NCI-H146 treated with DMSO at 0.1 percent for 48 hours (cell line): ENCODE measurements at regions not wholly inside any gene's neighbourhood (a gene's known extent, or its start where the extent isn't known, plus 50 kb on each side); places are given as distances from the start of the nearest gene placed in this dataset.

ENCODE experiments used
- DNase-seq: peaks from one replicate; lab custom pipeline; 2025; ENCODE audit not compliant: unreplicated experiment; lab: John Stamatoyannopoulos, UW

GRCh38 chr9:12065686-12066085, 627.5 kb upstream of the TYRP1 start:
- DNase-seq = no peak

DNA sequence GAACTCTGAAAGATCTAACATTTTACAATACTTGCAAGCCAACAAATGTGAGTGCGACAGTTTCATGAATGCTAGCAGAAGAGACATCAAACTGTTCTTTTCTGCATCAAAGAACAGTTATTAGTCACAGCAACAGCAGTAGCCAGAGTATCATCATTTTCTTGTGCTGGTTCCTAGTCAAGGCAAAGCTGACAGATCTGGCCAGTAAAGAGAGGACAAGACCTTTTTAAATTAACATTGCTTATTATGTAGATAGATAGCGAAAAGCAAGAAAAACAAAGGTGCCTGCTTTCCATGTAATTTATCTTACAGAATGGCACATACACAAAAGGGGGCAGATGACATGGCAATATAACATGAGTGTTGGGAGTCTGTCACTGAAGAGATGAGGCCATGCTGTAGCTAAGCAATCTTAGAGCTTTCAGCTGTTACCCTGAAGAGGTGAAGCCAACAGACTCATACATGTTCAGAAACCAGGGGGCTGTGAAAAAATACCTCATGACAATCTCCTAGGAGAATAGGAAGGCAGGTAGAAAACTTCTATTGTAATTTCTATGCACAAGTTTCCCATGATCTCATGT, 626.6 kb upstream of the TYRP1 start:
- no peak for DNase-seq

- no peak for DNase-seq
Measured at GRCh38 chr9:12069366-12069765, 623.8 kb upstream of the TYRP1 start.

DNA sequence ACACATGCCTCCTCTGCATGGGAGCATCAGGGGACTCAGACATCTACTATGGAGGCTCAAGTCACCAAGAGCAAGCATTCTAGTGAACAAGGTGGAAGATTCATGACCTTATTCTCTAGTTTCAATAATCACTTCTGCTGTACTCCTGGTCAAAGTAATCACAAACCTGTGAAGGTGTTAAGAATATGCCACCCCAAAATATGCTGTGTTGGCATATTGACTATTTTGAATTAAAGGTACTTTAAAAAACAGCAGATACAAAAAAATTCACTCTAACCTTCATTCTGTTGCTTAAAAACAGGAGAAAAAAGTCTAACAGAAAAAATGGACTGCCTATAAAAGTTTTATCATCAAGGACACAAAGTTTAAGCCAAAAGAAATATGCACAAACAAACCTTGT, 607.8 kb upstream of the TYRP1 start:
- no peak for DNase-seq

DNA sequence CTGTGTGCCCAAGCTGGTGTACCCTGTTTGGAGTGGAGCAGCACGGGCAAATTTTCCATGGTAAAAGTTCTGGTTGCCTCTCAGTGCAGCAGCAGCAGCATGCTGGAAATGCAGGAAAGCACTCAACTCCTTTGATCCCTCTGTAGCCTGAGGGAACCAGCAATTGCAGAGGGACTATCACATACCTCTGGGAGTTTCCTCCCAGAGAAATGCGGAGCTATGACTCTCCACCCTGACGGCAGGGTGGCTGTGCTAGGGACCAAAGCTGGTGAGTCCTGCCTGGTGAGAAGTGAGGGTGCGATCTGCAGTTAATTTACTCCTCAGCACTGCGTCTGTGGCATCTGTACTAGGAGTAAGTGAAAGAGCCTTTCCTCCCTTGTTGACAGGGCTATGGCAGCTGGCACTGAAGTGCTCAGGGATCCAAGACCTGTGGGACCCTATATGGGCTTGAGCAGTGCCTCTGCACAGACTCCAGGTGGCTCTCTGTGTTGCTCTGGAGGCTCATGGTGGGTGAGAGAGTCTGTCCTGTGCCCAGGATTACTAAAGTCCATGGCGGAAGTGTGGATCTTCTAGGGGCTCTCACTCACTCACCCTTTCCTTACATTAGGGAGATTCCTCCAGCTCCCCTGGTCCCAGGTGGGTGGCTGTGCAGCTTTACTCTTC, 601.2 kb upstream of the TYRP1 start:
- no peak for DNase-seq

GRCh38 chr9:12094046-12094445, 599.1 kb upstream of the TYRP1 start:
- no peak for DNase-seq

DNA sequence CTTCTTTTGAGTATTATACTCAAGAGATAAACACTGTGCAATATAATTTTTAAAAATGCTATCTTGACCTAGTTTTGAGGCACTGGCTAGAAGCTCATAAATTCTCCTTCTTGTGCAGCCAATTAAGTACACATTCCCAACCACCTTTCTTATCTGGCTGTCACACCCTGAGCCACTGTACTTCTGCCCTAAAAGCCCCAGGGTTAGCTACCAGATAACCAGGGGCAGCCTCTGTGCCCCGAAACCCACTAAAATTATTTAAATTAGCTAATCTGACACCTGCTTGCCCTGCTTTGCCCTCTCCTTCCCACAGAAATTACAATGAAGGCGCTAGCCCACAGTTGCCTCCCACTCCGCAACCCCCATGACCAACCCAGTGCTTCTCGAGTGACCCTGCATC, 597.3 kb upstream of the TYRP1 start:
- no peak for DNase-seq

GRCh38 chr9:12133416-12133815, 559.8 kb upstream of the TYRP1 start:
- no peak for DNase-seq

GRCh38 chr9:12141422-12141821, 551.8 kb upstream of the TYRP1 start:
- DNase-seq = no peak

DNA sequence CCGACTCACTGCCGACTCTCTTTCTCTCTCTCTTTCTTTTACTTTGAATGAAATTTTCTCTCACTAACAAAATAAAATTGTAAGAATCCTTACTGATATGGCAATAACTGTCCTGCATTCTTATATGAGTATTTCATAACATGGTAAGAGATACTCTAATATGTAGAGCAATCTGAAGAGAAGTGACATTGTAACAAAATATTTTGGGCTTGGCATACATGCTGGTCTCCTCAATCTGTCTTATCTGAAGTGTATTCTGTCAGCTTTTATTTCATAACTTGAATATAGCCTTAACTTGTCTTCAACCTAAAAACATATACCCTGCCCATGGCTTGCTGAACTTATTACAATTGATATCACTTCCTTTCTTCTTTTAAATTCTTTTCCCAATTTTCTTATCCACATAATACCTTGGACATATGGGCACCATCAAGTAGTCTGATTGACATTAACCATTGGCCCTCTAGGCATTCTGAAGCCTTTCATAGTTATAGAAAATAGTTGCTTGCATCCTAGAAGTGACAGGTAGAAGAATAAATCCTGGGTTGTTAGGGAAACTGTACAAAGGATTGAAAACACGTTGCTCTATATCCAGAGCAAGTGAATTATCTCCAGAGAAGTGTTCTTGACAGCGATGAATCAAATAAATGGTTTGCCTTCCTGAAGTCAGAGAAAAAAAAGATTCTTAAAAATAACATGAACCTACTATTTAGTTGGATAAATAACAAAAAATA, 537.6 kb upstream of the TYRP1 start:
- DNase-seq = no peak

GRCh38 chr9:12162181-12162815, 530.9 kb upstream of the TYRP1 start:
- DNase-seq = no peak

GRCh38 chr9:12163723-12164458, 529.3 kb upstream of the TYRP1 start:
- DNase-seq = no peak

- no peak for DNase-seq
Measured at GRCh38 chr9:12166518-12166917, 526.7 kb upstream of the TYRP1 start.

DNA sequence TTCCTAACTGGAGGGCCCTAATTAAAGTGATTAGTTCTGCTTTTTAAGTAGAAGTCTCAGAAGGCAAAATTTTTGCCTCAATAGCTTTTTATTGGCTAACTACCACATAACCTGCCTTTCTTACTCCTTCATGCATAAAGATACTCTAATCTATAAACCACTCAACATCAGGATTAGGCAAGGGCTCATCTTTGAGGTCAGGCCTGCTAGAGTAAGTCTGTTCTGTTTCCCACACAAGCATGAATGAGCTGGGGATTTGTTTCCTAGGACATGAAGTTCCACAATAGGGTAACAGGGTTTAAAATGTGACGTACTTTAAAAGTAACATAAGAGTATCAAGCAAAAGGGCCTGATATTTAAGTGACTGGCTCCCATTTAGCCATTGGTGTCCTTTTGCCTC, 522.7 kb upstream of the TYRP1 start:
- no peak for DNase-seq

- no peak for DNase-seq
Measured at GRCh38 chr9:12178634-12179033, 514.6 kb upstream of the TYRP1 start.

DNA sequence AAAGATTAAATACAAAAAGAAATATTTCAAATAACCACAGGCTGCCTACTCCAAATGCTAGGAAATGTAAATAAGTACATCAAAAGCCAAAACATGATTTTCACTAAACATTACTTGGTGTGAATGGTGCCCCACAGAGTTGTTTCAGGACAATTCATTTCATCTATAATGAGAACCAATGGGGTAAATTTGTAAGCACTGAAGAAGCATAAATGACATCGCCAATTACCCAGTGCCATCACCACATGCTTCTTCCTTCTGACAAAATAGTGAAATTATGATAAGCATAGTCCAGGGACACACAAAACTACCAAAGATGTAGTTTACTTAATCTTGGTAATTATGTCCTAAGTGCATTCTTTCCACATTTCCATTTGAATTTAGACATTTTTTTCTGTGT, 510.4 kb upstream of the TYRP1 start:
- DNase-seq = no peak

GRCh38 chr9:12183321-12183720, 509.9 kb upstream of the TYRP1 start:
- DNase-seq = no peak

DNA sequence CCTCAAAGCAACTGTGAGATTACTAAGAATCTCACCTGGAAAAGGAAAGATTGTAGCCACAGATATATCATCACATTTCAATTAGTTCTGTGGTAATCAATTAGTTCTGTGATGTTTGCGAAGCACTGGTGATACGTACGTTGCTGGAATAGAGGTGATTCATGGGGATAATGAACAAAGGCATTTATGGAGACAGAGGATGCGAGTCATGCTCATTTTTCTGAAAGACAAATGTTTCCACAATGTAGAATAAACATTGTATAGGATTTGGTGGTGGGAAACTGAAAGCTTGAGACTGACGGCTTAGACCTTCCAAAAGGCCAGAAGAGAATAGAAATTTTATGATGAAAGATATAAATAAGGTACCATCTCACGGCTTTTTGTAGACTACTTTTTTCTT, 507.3 kb upstream of the TYRP1 start:
- DNase-seq = peak; percentile 14

- DNase-seq = no peak
Measured at GRCh38 chr9:12191630-12192029, 501.6 kb upstream of the TYRP1 start.

GRCh38 chr9:12194731-12195130, 498.5 kb upstream of the TYRP1 start:
- DNase-seq = no peak

DNA sequence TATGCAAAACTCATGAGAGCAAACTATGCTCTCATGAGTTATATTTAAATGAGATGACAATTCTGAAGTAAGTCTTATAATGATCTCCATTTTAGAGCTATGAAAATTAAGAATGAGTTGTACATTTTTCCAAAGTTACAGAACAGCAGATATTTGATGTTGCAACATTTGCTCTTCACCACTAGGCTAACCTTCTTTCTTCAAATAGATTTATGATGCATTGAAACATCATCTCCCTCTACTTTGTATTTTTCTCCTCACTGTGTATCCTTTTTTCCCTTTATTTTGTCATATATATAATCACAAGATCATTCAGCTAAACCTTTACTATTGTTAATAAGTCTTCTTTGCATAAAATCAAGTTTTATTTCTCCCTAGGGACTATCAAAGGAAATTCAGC, 497.7 kb upstream of the TYRP1 start:
- DNase-seq = no peak
